D341Med (cell line): ENCODE measurements at regions not wholly inside any gene's neighbourhood (a gene's known extent, or its start where the extent isn't known, plus 50 kb on each side); places are given as distances from the start of the nearest gene placed in this dataset.

ENCODE experiments used
- DNase-seq: peaks from one replicate; pipeline ENCODE4 v3.0.0; 2012; ENCODE audit warnings: low spot score

GRCh38 chr18:69109686-69110085, 291.0 kb upstream of the DOK6 start:
- no peak for DNase-seq

- no peak for DNase-seq
Observed at GRCh38 chr18:69120833-69121232, 279.9 kb upstream of the DOK6 start.

- DNase-seq, result no peak
Observed at GRCh38 chr18:69123421-69123820, 277.3 kb upstream of the DOK6 start.

- DNase-seq, result no peak
Observed at GRCh38 chr18:69127873-69128500, 272.7 kb upstream of the DOK6 start.

GRCh38 chr18:69128566-69128965, 272.1 kb upstream of the DOK6 start:
- DNase-seq, result no peak

GRCh38 chr18:69128978-69129377, 271.7 kb upstream of the DOK6 start:
- no peak for DNase-seq

- no peak for DNase-seq
Observed at GRCh38 chr18:69138088-69138487, 262.6 kb upstream of the DOK6 start.

GRCh38 chr18:69143084-69143483, 257.6 kb upstream of the DOK6 start:
- no peak for DNase-seq

- DNase-seq, result no peak
Observed at GRCh38 chr18:69152436-69152835, 248.3 kb upstream of the DOK6 start.

GRCh38 chr18:69157906-69158305, 242.8 kb upstream of the DOK6 start:
- DNase-seq, result no peak

GRCh38 chr18:69158944-69159343, 241.7 kb upstream of the DOK6 start:
- DNase-seq, result no peak

- no peak for DNase-seq
Observed at GRCh38 chr18:69161383-69162028, 239.2 kb upstream of the DOK6 start.

GRCh38 chr18:69162649-69163048, 238.0 kb upstream of the DOK6 start:
- no peak for DNase-seq

GRCh38 chr18:69172046-69172445, 228.6 kb upstream of the DOK6 start:
- no peak for DNase-seq

- no peak for DNase-seq
Observed at GRCh38 chr18:69175681-69176080, 225.0 kb upstream of the DOK6 start.

GRCh38 chr18:69176741-69177140, 223.9 kb upstream of the DOK6 start:
- no peak for DNase-seq

GRCh38 chr18:69177702-69178101, 223.0 kb upstream of the DOK6 start:
- DNase-seq, result no peak

GRCh38 chr18:69186162-69186561, 214.5 kb upstream of the DOK6 start:
- DNase-seq, result no peak

GRCh38 chr18:69196336-69196735, 204.4 kb upstream of the DOK6 start:
- no peak for DNase-seq

GRCh38 chr18:69205925-69206324, 194.8 kb upstream of the DOK6 start:
- DNase-seq, result no peak

GRCh38 chr18:69208545-69208944, 192.1 kb upstream of the DOK6 start:
- DNase-seq, result no peak

- DNase-seq, result no peak
Observed at GRCh38 chr18:69209761-69210160, 190.9 kb upstream of the DOK6 start.

GRCh38 chr18:69213842-69214241, 186.8 kb upstream of the DOK6 start:
- no peak for DNase-seq

- DNase-seq, result no peak
Observed at GRCh38 chr18:69215161-69215560, 185.5 kb upstream of the DOK6 start.
